HG03575 (cell line): ENCODE measurements at regions not wholly inside any gene's neighbourhood (a gene's known extent, or its start where the extent isn't known, plus 50 kb on each side); places are given as distances from the start of the nearest gene placed in this dataset.
"Not testable (repeated sequence)": the region's sequence is repeated elsewhere in the genome, so short reads cannot be mapped to it uniquely, and the experiment has no call there.

ENCODE experiments used
- ATAC-seq: cut with Tn5 transposase; IDR thresholded peaks from one replicate; pipeline ENCODE4 v1.9.1; 2021; ENCODE audit not compliant: unreplicated experiment, insufficient number of reproducible peaks, low FRiP score; ENCODE audit errors: extremely low read depth

DNA sequence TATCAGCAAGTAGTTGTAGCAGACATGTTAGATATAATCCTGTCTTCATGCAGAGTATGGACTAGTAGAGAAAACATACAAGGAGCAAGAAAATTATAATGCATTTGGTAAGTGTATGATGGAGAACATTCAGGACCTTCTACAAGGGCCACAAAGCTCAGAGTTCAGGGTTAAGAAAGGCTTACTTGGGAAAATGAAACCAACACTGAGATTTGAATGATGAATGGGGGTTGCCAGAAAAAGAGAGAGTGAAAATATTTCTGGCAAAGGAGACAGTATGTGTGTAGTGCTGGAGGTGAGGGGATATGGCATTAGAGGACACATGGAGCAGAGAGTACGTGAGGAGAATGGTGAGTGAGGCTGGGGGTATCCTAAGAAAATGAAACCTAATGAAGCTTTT, 169.8 kb upstream of the STK32A start:
- ATAC-seq = peak; percentile 64

DNA sequence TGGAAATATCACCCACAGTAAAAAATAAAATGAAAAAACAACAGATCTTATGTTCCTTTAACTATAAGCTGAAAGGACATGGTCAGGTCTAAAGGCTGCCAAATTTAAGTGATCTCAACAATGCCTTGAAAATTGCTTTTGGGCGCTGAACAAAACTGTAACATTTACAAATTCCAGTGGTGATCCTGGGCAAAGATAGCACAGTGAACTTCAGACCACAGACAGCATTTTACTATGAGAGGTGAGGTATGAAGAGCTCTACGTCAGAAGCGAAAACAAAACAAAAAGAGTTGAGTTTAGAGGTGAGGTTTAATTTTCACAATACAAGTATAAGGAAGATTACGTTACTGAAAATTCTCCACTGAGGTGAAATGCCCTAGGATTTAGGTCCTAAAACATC, 165.8 kb upstream of the STK32A start:
- ATAC-seq = no peak

DNA sequence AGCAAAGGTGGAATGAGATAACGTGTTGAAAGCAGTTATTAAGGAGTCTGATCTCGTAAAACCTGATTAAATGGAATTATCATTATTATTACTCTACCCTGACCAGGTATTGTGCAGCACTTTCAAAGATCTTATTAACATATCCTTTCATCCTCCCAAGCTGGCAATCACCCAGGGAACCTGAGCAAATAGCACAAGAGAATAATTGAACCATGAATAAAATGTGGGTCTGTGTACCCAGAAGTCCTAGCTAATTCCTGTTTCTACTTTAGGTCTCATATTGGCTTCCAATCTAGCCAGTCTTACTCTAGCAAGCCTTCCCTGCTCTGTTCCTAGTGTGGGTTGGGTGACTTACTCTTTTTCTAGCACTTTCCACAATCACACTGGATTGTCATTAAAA, 162.2 kb upstream of the STK32A start:
- no peak for ATAC-seq

DNA sequence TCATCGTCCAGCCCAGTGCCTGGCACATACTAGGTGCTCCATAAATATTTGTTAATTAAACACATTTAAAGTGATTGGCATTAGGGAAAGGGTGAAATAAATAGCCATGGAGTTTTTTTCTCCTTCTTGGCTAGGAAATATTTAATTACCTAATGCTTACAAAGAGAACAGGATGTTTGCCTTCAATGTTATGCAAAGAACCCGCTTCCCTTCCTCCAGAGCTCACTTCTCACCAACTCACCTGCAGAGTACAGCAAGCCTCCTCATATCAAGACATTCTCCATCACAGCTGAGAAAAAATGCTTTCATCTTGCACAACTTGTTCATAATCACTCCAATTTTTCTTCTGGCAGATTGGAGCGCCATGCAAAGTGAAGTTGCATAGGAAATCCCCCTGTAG, 161.7 kb upstream of the STK32A start:
- ATAC-seq = no peak

DNA sequence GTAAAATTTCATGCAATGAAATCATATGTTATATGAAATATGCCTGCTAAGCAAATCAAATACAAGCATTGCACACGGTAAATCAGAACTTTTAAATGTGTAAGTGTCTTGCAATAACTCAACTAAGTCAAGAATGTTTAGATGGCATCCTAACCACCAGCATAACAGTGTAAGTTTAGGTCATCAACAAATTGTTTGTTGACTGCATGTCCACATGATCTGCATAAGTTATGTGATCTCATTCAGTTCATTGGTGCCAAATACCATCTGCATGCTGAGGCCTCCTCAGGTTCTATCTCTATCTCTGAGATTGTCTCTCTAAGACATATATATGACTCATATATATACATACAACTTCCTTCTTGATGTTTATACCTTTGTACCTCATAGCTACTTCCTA, 159.6 kb upstream of the STK32A start:
- ATAC-seq = no peak

DNA sequence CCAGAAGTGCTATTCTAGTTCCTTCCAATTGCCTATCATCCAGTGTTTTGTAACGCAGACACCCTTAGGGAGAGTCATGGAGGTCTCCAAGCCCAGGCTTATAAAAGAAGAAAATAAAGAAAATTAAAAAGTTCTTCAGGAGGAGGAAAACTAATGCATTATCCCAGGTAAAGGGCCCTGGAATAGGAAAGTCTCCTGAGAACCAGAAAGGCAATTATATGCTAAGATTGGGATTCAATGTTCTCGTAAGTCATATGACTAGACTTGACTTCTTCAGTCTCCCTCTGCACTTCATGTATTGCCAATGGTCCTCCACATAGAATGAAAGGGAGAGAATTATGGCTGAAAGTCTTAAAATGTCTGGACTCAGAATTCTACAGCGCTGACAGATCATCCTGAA, 154.4 kb upstream of the STK32A start:
- no peak for ATAC-seq

DNA sequence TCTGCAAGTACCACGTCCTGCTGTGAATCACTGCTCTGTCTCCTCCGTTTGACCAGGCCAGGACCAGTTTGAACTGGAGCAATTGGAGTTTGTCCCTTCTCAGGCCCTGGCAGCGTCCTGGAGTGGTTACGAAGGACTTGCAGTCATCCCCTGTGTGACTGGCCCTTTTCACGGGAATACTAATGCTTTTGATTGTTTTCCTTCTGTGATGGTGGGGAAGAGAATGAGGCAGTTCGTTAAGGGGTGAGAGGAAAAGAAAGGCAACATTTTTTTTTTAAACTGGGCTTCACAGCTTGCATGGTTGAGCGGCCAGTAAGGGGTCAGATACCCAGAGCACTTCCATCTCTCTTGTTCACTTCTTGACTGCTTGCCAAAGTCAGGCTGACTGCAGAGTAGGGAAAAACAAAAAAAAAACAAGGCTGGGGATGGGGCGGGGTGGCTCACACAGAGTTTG, 153.5 kb upstream of the STK32A start:
- ATAC-seq = no peak

DNA sequence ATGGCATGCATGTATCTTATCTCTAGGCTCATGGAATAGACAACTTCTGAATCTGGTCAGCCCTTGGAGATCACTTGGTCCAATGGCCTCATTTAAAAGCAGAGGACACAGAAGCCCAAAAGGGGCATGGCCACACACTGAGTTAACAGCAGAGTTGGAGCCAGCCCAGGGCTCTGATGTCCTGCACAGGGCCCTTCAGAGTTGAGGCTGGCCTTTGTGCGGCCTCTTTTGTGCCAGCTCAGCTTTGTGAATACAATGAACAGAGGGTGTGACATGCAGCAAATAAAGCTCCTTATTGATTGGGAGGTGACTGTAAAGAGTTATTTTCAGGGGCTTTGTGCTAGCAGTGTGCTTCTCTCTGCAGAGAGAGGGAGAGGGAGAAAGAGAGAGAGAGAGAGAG, 150.1 kb upstream of the STK32A start:
- ATAC-seq = no peak

DNA sequence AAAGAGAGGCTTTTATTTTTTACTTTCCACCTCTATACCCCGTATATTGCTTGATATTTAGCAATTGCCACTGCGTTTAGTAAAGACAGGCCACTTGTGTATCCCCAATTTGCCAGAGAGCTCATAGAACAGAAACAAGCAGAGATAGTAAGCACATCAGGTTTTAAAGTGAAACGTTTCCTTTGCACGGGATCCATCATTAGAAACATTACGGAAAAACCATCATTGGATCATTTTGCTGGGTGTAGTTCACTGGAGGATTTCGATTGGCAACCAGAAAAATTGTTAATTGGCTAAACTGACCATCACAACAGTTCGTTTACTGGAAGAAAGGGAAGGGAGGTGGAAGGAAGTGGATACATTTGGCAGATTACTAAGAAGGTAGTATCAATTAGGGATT, 149.4 kb upstream of the STK32A start:
- ATAC-seq = no peak

DNA sequence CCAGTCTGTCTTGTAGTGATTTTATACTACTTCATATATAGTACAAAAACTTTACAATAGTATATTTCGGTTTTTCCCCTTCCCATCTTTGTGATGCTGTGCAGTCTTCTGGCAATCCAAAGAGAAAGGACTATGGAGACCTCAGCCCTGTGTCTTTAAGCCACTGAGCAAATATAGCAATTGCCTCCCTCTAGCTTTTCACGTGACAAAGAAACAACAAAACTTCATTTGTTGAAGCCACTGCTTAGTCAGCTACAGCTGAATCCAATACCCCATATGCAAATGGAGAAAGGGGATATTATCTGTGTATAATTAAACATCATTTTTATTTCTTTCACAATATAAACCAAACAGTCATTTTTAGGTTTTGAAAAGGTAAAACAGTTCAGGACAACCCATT, 142.8 kb upstream of the STK32A start:
- ATAC-seq = no peak

DNA sequence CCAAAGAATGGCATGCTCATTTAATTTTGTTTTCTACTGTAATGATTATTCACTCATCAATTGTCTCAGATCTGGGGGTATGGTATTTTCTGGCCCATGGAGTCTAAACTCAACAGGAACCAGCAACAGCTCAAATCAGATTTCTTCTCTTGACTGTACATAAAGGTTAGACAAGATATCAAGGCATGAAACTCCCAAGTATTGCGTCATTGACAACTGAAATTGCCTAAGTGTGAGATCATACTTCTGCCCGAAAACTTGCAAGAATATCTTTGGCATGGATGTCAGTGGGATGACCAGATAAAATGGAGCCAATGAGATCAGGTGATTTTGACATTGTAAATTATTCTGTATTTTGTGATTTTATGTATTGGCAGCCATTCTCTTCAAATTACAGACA, 141.7 kb upstream of the STK32A start:
- no peak for ATAC-seq

DNA sequence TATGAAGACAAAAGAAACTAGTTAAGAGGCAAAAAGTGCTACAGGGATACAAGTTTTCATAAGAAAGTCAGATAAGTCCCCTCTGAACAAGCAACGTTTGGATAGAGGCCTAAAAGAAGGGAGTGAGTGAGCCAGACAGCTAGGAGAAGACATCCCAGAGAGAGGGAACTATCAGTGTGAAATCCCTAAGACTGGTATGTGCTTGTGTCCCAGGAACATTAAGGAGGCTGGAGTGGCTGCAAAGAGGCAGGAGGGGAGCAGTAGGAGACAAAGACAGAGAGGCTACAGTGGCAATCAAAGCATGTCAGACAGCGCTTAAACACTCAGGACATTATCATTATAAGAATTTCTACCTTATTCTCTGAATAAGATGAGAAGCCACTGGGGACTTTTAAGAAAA, 139.1 kb upstream of the STK32A start:
- no peak for ATAC-seq

DNA sequence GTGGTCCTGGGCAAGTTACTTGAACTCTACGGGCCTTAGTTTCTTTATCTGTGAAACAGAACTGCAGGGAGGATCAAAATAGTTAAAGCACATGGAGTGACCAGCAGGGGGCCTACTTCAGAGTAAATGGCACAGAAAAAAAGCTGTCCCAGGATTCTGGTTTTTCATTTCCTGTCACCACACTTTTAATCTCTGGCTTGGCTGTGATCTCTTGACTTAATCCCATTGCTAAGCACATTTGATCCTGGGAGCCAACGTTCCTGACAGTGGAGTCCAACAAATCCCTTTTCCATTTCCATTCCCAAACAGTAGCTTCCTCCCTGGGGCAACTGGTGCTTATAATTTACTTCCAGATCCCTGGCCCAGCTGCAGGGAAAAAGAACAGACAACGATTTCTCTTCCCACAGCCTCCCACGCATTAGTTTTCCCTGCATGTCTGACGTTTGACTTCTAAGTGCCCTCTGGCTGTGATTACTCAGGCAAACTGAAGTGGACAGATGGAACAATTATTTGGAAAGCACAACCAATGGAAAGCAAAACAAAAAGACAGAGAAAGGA, 136.5 kb upstream of the STK32A start:
- no peak for ATAC-seq

DNA sequence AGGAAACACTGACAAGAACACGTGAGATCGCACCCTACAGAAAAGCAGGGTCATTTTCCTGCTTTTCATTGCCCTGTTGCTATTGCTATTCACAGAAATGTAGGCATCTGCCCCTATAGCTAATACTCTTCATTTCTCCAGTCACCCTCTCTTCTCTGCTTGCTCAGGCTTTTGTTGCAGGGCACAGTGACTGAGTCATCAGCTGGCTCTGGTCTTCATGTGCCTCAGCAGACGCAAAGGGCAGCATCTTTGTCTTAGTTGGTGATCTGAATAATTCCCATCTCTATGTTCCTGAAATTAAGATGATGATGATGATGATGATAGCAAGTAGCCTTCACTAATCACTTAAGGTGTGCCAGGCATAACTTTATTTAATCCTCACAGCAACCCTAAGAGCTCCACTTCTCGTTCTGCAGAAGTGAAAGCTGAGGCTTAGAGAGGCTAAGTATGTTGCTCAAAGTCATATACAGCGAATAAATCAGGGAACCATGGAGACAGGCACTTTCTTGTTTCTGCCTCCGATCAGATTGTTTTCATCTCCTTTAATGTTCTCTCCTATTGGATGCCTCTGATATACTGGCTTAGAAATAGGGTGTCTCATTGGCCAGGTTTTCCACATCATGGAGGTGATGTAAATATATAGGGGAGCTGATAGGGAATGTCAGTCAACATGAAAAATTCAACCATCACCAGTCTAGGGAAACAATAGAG, 133.0 kb upstream of the STK32A start:
- ATAC-seq = no peak

DNA sequence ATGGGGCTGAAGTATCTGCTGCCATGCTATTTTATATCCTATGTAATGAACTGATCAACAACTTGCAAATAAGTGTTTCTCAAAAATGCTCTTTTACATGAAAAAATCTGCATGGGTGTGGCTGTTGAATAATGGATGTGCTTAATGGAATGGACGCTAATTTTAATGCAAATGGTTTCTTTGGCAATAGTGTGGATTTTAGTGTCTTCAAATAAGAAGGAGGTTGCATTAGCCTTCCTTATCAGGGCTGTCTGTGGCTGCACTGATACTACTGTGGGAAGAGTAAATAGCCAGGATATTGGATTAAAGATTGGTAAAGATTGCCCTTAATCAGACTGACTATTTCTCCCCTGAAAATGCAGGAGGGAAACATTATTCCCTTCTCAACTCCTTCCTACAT, 121.9 kb upstream of the STK32A start:
- ATAC-seq = no peak

DNA sequence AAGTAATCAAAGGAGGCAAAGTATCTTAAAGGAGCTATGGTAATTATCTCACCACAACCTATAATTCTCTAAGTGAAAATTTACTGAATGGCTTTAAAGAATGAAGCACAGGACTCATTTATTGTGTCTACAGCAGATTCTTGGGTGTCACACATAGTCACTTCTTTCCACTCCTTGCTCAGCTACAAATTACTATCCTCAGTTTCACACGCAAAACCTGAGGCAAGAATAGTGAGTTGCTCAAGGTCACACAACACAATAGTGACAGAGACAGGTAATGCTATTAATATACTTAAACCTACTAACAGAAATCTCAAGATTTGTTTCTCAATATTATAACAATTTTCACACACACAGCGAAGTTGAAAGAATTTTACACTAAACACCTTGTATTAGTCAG, 120.9 kb upstream of the STK32A start:
- ATAC-seq = no peak

DNA sequence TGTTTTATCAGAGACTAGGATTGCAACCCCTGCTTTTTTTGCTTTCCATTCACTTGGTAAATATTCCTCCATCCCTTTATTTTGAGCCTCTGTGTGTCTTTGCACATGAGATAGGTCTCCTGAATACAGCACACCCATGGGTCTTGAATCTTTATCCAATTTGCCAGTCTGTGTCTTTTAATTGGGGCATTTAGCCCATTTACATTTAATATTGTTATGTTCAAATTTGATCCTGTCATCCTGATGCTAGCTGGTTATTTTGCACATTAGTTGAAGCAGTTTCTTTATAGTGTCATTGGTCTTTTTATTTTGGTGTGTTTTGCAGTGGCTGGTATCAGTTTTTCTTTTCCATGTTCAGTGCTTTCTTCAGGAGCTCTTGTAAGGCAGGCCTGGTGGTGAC, 95.1 kb upstream of the STK32A start:
- ATAC-seq = not testable (repeated sequence)

DNA sequence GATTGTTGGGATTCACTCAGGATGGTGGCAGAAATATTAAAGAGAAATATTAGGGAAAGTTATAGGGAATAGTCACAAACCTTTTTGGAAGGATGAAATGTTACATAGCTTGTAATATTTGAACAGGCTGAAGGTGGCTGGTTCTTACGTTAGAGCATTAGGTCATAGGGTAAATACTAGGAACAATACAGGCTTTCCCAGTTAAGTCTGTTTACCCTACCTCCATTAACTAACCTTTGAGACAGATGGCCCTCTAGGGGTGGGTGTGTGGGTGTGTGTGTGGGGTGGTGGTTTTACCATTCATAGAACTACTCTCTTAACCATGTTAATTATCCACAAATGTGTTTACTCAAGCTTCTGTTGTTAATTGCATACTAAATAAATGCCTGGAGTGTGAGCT, 94.3 kb upstream of the STK32A start:
- ATAC-seq = no peak

DNA sequence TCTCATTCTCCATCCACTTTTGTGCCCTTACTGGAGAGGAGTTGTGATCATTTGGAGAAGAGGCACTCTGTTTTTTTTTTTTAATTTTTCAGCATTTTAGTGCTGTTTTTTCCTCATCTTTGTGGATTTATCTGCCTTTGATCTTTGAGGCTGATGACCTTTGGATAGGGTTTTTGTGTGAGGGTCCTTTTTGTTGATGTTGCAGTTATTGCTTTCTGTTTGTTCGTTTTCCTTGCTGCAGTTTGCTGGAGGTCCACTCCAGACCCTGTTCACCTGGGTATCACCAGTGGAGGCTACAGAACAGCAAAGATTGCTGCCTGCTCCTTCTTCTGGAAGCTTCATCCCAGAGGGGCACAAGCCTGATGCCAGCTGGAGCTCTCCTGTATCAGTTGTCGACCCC, 93.2 kb upstream of the STK32A start:
- not testable (repeated sequence) for ATAC-seq

DNA sequence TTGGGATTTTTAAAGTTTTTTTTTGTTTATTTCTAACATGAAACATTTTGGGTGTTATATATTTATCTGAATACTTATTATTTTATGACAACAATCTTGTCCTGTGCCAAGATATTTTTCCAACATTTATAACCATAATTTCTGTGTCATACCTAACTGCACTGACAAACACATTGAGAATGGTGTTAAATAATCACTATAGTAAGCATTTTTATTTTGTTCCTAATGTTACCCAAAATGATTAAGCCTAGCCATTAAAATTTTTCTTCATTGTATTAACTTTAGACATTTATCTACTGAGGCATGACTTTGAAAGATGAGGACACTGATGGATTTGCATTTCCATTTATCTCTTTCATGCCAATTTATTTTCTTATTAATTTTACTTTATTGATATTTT, 91.6 kb upstream of the STK32A start:
- ATAC-seq = no peak

DNA sequence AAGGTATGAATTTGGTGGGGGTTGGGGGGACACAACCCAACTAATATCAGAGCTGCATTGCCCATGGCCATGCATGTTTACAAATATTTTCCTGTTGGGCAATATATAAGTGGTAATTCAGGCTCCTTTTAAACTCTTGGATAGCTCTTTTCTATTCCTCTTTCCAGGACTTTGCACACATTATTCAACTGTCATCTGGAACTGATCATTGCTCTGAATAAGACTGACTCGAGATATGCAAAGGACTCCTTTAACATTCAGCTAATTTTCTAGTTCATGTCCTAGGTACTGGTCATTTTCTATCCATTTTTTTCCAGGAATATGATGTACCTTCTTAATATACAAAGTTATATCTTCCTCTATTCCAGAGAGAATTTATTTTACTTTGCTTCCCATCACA, 89.5 kb upstream of the STK32A start:
- ATAC-seq = no peak
